ENCODE measurements at regions not wholly inside any gene's neighbourhood (a gene's known extent, or its start where the extent isn't known, plus 50 kb on each side); places are given as distances from the start of the nearest gene placed in this dataset.

GRCh38 chr2:2799151-2799697 is 468.1 kb upstream of the MYT1L start:
- no peak overlapping the region for H3K27ac Mint-ChIP-seq

GRCh38 chr2:2798337-2798736 is 467.3 kb upstream of the MYT1L start:
- Mint-ChIP-seq H3K27ac (no peak overlapping the region), H3K4me3 (no peak overlapping the region), H3K4me1 (no peaks in the 10 kb centered on the region), H3K36me3 (no peaks in the 10 kb centered on the region), H3K9me3 (peaks cover 5% of the 10 kb centered on the region), H3K27me3 (peaks cover 4% of the 10 kb centered on the region)

More at GRCh38 chr2:2799151-2799697, 468.1 kb upstream of the MYT1L start:
- Mint-ChIP-seq H3K27me3 (peaks cover 2% of the 10 kb centered on the region), H3K4me1 (no peaks in the 10 kb centered on the region), H3K9me3 (peaks cover 5% of the 10 kb centered on the region), H3K4me3 (no peak overlapping the region), H3K36me3 (no peaks in the 10 kb centered on the region)

GRCh38 chr2:2797797-2798196 is 466.7 kb upstream of the MYT1L start:
- peaks cover 5% of the 10 kb centered on the region for H3K9me3 Mint-ChIP-seq
- H3K27me3 Mint-ChIP-seq = peaks cover 5% of the 10 kb centered on the region
- no peak overlapping the region for H3K4me3 Mint-ChIP-seq
- no peaks in the 10 kb centered on the region for H3K36me3 Mint-ChIP-seq
- no peaks in the 10 kb centered on the region for H3K4me1 Mint-ChIP-seq
- H3K27ac Mint-ChIP-seq = no peak overlapping the region

DNA sequence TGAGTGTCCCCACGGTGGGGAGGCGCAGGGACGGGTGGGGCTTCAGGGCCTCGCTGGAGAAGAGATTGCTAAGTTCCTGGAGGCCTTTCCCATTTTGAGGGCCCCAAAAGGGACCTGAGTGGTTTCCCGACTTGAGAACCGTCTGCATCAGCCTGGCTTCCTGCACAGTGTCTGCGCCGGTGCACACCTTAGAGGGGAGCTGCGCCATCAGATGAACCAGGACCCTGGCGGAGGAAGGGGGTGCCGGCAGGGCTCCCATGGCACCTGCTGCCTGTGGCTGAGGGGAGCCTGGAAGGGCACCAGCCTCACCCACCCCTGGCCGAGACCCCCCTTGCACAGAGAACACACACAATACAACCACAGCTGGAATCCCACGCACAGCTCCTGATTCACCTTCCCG is 465.1 kb upstream of the MYT1L start:
- Mint-ChIP-seq H3K4me1 (no peaks in the 10 kb centered on the region), H3K36me3 (no peaks in the 10 kb centered on the region)

GRCh38 chr2:2795438-2796091 is 464.5 kb upstream of the MYT1L start:
- no peaks in the 10 kb centered on the region for H3K4me1 Mint-ChIP-seq
- peaks cover 5% of the 10 kb centered on the region for H3K27me3 Mint-ChIP-seq
- H3K9me3 Mint-ChIP-seq = no peaks in the 10 kb centered on the region
- no peak overlapping the region for H3K27ac Mint-ChIP-seq
- H3K4me3 Mint-ChIP-seq = no peak overlapping the region
- no peaks in the 10 kb centered on the region for H3K36me3 Mint-ChIP-seq

More for the DNA sequence above, 465.1 kb upstream of the MYT1L start:
- no peak overlapping the region for H3K27ac Mint-ChIP-seq
- H3K9me3 Mint-ChIP-seq = peaks cover 2% of the 10 kb centered on the region
- no peak overlapping the region for H3K4me3 Mint-ChIP-seq
- peaks cover 5% of the 10 kb centered on the region for H3K27me3 Mint-ChIP-seq

GRCh38 chr2:2793925-2794560 is 463.0 kb upstream of the MYT1L start:
- no peaks in the 10 kb centered on the region for H3K36me3 Mint-ChIP-seq
- no peak overlapping the region for H3K27ac Mint-ChIP-seq
- no peaks in the 10 kb centered on the region for H3K4me1 Mint-ChIP-seq
- no peaks in the 10 kb centered on the region for H3K9me3 Mint-ChIP-seq
- H3K27me3 Mint-ChIP-seq = peaks cover 3% of the 10 kb centered on the region
- no peak overlapping the region for H3K4me3 Mint-ChIP-seq

DNA sequence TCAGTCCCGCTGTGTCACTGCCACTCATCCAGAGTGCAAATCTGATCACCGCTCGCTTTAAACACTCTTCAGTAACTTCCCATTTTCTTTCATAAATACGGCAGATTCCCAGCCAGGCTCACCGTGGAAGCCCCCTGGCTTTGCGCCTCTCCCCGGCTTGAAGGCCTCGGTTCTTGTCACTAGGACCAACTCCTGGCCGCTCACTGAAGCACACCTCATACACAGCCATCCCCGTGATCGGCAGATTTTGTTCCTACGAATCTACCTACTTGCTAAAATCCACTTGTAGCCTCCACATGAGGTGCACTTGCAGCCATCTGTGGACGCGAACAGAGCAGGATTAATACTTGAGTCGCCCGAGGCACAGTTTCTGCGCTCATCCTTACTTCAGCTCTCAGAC is 462.4 kb upstream of the MYT1L start:
- peaks cover 3% of the 10 kb centered on the region for H3K27me3 Mint-ChIP-seq

DNA sequence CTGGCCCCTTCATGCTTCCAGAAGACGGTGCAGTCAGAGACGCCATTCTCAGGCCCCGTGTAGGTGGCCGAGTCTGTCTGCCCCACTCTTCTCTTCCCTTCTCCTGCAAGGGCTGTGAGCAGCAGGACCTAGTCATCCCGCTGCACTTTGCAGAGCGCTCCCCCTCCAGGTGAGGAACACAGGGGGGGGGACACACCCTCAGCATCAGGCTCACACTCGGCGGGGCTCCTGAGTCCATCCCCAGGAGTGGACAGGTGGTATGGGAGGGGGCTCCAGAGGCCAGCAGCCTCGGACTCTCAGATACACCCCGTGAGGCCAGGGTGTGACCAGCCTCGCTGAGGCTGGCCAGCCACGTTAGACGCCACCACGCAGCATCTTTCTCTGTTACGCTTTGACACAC is 460.5 kb upstream of the MYT1L start:
- no peak overlapping the region for H3K4me3 Mint-ChIP-seq
- no peaks in the 10 kb centered on the region for H3K4me1 Mint-ChIP-seq
- H3K27me3 Mint-ChIP-seq = peaks cover 3% of the 10 kb centered on the region
- H3K36me3 Mint-ChIP-seq = no peaks in the 10 kb centered on the region
- no peaks in the 10 kb centered on the region for H3K9me3 Mint-ChIP-seq
- no peak overlapping the region for H3K27ac Mint-ChIP-seq

More for the DNA sequence above, 462.4 kb upstream of the MYT1L start:
- no peak overlapping the region for H3K27ac Mint-ChIP-seq
- H3K4me1 Mint-ChIP-seq = no peaks in the 10 kb centered on the region
- H3K9me3 Mint-ChIP-seq = no peaks in the 10 kb centered on the region
- no peaks in the 10 kb centered on the region for H3K36me3 Mint-ChIP-seq
- no peak overlapping the region for H3K4me3 Mint-ChIP-seq

DNA sequence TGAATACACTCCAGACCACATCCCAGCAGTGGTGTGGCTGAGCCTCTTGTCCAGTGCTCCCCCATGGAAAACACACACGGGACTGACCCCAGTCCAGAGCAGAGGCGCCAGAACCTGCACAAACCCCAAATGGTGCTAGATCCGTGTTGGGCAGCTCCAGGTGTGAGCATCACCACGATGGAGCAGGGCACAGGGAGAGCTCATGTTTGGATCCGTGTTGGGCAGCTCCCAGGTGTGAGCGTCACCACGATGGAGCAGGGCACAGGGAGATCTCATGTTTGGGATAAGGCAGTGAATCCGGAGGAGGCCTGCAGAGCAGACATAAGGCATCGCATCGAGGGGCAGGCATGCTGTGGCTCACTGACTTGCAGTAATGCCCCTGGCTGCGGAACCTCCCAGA is 460.0 kb upstream of the MYT1L start:
- Mint-ChIP-seq H3K4me1 (no peaks in the 10 kb centered on the region), H3K27me3 (peaks cover 3% of the 10 kb centered on the region), H3K4me3 (no peak overlapping the region), H3K27ac (no peak overlapping the region), H3K36me3 (no peaks in the 10 kb centered on the region), H3K9me3 (no peaks in the 10 kb centered on the region)

GRCh38 chr2:2788076-2788475 is 457.0 kb upstream of the MYT1L start:
- no peaks in the 10 kb centered on the region for H3K4me1 Mint-ChIP-seq
- no peaks in the 10 kb centered on the region for H3K36me3 Mint-ChIP-seq
- no peak overlapping the region for H3K27ac Mint-ChIP-seq
- peaks cover 4% of the 10 kb centered on the region for H3K9me3 Mint-ChIP-seq
- no peak overlapping the region for H3K4me3 Mint-ChIP-seq
- peaks cover 7% of the 10 kb centered on the region for H3K27me3 Mint-ChIP-seq

- H3K4me1 Mint-ChIP-seq = no peaks in the 10 kb centered on the region
- H3K4me3 Mint-ChIP-seq = no peak overlapping the region
- H3K27ac Mint-ChIP-seq = no peak overlapping the region
- H3K36me3 Mint-ChIP-seq = no peaks in the 10 kb centered on the region
- peaks cover 4% of the 10 kb centered on the region for H3K9me3 Mint-ChIP-seq
- peaks cover 7% of the 10 kb centered on the region for H3K27me3 Mint-ChIP-seq
These were observed 456.3 kb upstream of the MYT1L start for GRCh38 chr2:2787301-2787907.

DNA sequence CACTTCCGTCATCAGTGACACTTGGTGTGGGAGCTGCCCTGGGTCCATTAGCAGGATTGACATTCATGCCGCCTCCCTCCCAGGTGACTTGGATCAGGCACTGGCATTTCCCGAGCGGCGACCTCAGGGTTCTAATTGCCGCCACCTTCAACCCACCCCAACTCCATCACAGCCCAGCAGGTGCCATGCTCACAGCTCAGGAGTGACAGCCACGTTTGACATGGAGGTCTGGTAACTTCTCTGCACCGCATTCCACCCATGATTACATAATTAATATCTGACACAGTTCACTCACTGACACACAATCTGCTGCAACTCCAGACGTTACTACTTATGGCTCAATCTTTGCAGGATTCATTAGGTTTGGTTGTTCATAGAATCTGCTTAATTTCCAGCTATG is 450.9 kb upstream of the MYT1L start:
- peaks cover 10% of the 10 kb centered on the region for H3K9me3 Mint-ChIP-seq
- no peak overlapping the region for H3K4me3 Mint-ChIP-seq
- peaks cover 9% of the 10 kb centered on the region for H3K27me3 Mint-ChIP-seq
- H3K4me1 Mint-ChIP-seq = no peaks in the 10 kb centered on the region
- peaks cover 2% of the 10 kb centered on the region for H3K36me3 Mint-ChIP-seq
- no peak overlapping the region for H3K27ac Mint-ChIP-seq

- H3K27me3 Mint-ChIP-seq = peaks cover 9% of the 10 kb centered on the region
- H3K27ac Mint-ChIP-seq = no peak overlapping the region
- no peaks in the 10 kb centered on the region for H3K4me1 Mint-ChIP-seq
- no peak overlapping the region for H3K4me3 Mint-ChIP-seq
- H3K9me3 Mint-ChIP-seq = peaks cover 17% of the 10 kb centered on the region
- H3K36me3 Mint-ChIP-seq = peaks cover 2% of the 10 kb centered on the region
These were observed 448.7 kb upstream of the MYT1L start for GRCh38 chr2:2779727-2780126.

DNA sequence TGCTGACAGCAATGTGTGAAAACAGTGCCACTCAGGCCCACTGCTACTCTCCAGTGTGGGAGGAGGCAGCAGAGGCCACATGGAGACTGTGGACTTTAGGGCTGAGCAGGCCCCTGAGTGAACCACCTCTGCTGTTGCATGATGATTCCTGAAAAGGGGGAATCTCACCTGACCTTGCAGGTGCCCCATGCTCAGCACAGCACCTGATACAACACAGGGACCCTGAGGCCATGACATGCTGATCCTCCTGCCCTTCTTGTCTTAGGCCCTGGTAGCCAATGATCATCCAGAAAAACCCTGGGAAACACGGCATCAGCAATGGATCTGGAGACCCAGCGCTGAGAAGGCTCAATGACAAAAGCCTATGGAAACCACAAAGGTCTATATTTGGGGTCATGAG is 446.8 kb upstream of the MYT1L start:
- no peaks in the 10 kb centered on the region for H3K4me1 Mint-ChIP-seq
- H3K36me3 Mint-ChIP-seq = peaks cover 2% of the 10 kb centered on the region
- H3K27ac Mint-ChIP-seq = no peak overlapping the region
- H3K9me3 Mint-ChIP-seq = peaks cover 13% of the 10 kb centered on the region
- peaks cover 2% of the 10 kb centered on the region for H3K27me3 Mint-ChIP-seq
- no peak overlapping the region for H3K4me3 Mint-ChIP-seq

- Mint-ChIP-seq H3K4me1 (no peaks in the 10 kb centered on the region), H3K36me3 (peaks cover 2% of the 10 kb centered on the region), H3K4me3 (no peak overlapping the region), H3K27me3 (peaks cover 2% of the 10 kb centered on the region), H3K27ac (no peak overlapping the region), H3K9me3 (peaks cover 13% of the 10 kb centered on the region)
These were observed 446.1 kb upstream of the MYT1L start for GRCh38 chr2:2777213-2777612.

DNA sequence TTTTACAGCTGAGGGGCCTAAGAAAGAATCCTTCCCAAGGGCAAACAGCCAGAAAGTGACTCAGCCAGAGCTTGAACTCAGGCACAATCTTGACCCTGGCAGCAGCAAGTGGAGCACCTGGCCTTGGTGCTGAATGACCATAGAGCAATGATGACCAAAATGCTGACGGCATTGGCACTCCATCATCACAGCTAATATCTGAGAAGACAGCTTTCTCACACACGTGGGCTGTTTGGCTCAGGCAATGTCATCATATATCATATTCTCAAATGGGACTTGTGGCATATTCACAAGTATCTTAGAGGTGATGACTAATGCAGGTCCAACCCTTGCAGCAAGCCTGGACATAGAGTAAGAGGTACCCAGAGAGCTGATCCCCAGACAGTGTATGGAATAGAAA is 443.9 kb upstream of the MYT1L start:
- Mint-ChIP-seq H3K27me3 (no peaks in the 10 kb centered on the region), H3K9me3 (peaks cover 13% of the 10 kb centered on the region), H3K27ac (no peak overlapping the region), H3K4me3 (no peak overlapping the region), H3K36me3 (peaks cover 2% of the 10 kb centered on the region), H3K4me1 (no peaks in the 10 kb centered on the region)
